HAP-1 (cell line): ENCODE measurements at regions not wholly inside any gene's neighbourhood (a gene's known extent, or its start where the extent isn't known, plus 50 kb on each side); places are given as distances from the start of the nearest gene placed in this dataset.

ENCODE experiments used
- DNase-seq, 2 experiments: peaks; one replicate each; pipeline ENCODE4 v3.0.0-alpha.2; 2016 to 2020; ENCODE audit warnings: low spot score in 2 of 2
- H3K27me3 ChIP-seq: fragments of 250-450 bp; sonication (Bioruptor Pico); 2 replicates; pipeline ENCODE4 v1.5.1; 2020; ENCODE audit warnings: low read depth, mild to moderate bottlenecking, moderate library complexity
- H3K36me3 ChIP-seq: fragments of 250-450 bp; sonication (Bioruptor Pico); replicated peaks from 2 replicates; pipeline ENCODE4 v1.5.1; 2020; ENCODE audit warnings: mild to moderate bottlenecking
- H3K4me1 ChIP-seq: fragments of 250-450 bp; sonication (Bioruptor Pico); 2 replicates; pipeline ENCODE4 v1.5.1; 2020; ENCODE audit warnings: mild to moderate bottlenecking
- H3K4me3 ChIP-seq: fragments of 250-450 bp; sonication (Bioruptor Pico); 2 replicates; pipeline ENCODE4 v1.5.1; 2020; ENCODE audit warnings: mild to moderate bottlenecking, moderate library complexity
- H3K9me3 ChIP-seq: fragments of 250-450 bp; sonication (Bioruptor Pico); 2 replicates; pipeline ENCODE4 v1.5.1; 2020; ENCODE audit warnings: mild to moderate bottlenecking, moderate library complexity
- in situ Hi-C: fragments of 300-500 bp; cut with MboI; formaldehyde crosslinking; loops from 3 replicates; pipeline ENCODE4 v1.14.3; 2020; ENCODE audit warnings: low sequenced_read_pairs, inconsistent platforms, mixed read lengths

GRCh38 chr15:62832231-62832630 is 210.3 kb upstream of the TPM1 start:
- in situ Hi-C loops = no loop called here

GRCh38 chr15:62833646-62834045 is 208.9 kb upstream of the TPM1 start:
- in situ Hi-C loops = no loop called here
- H3K36me3 ChIP-seq = no peaks in the 10 kb centered on the region
- H3K4me3 ChIP-seq = no peak overlapping the region
- no peaks in the 10 kb centered on the region for H3K9me3 ChIP-seq
- H3K4me1 ChIP-seq = no peaks in the 10 kb centered on the region
- no peaks in the 10 kb centered on the region for H3K27me3 ChIP-seq
- no peak for DNase-seq

More at GRCh38 chr15:62832231-62832630, 210.3 kb upstream of the TPM1 start:
- Histone ChIP-seq H3K9me3 (no peaks in the 10 kb centered on the region), H3K4me3 (no peak overlapping the region), H3K4me1 (no peaks in the 10 kb centered on the region), H3K27me3 (no peaks in the 10 kb centered on the region), H3K36me3 (no peaks in the 10 kb centered on the region)
- DNase-seq = no peak

GRCh38 chr15:62834686-62835329 is 207.7 kb upstream of the TPM1 start:
- no peak for DNase-seq
- in situ Hi-C loops = no loop called here
- H3K4me3 ChIP-seq = no peak overlapping the region
- H3K9me3 ChIP-seq = no peaks in the 10 kb centered on the region
- no peaks in the 10 kb centered on the region for H3K4me1 ChIP-seq
- H3K27me3 ChIP-seq = no peaks in the 10 kb centered on the region
- H3K36me3 ChIP-seq = 0 out of 2 replicates have a peak, but pooled peaks cover 4% of the 10 kb centered on the region

- Histone ChIP-seq H3K4me1 (no peaks in the 10 kb centered on the region), H3K4me3 (no peak overlapping the region), H3K27me3 (no peaks in the 10 kb centered on the region), H3K36me3 (0 out of 2 replicates have a peak, but pooled peaks cover 4% of the 10 kb centered on the region), H3K9me3 (no peaks in the 10 kb centered on the region)
- in situ Hi-C loops = no loop called here
- DNase-seq = no peak
These were observed 207.2 kb upstream of the TPM1 start for GRCh38 chr15:62835351-62835750.

GRCh38 chr15:62835762-62836161 is 206.8 kb upstream of the TPM1 start:
- Histone ChIP-seq H3K4me3 (no peak overlapping the region), H3K27me3 (no peaks in the 10 kb centered on the region), H3K4me1 (no peaks in the 10 kb centered on the region), H3K9me3 (no peaks in the 10 kb centered on the region), H3K36me3 (0 out of 2 replicates have a peak, but pooled peaks cover 4% of the 10 kb centered on the region)
- in situ Hi-C loops = no loop called here
- no peak for DNase-seq

GRCh38 chr15:62840526-62841268 is 201.8 kb upstream of the TPM1 start:
- Histone ChIP-seq H3K27me3 (no peaks in the 10 kb centered on the region), H3K9me3 (no peaks in the 10 kb centered on the region), H3K4me1 (no peaks in the 10 kb centered on the region), H3K36me3 (0 out of 2 replicates have a peak, but pooled peaks cover 4% of the 10 kb centered on the region), H3K4me3 (no peak overlapping the region)
- no peak for DNase-seq
- in situ Hi-C loops = loop anchor here (10.0 kb wide), 1 partner anchor 254 kb away; no protein-coding TSS in a partner anchor

- no peak for DNase-seq
- in situ Hi-C loops = loop anchor here (10.0 kb wide), 1 partner anchor 254 kb away; no protein-coding TSS in a partner anchor
- H3K4me3 ChIP-seq = no peak overlapping the region
- 0 out of 2 replicates have a peak, but pooled peaks cover 4% of the 10 kb centered on the region for H3K36me3 ChIP-seq
- H3K9me3 ChIP-seq = no peaks in the 10 kb centered on the region
- H3K27me3 ChIP-seq = no peaks in the 10 kb centered on the region
- no peaks in the 10 kb centered on the region for H3K4me1 ChIP-seq
These were observed 201.3 kb upstream of the TPM1 start for GRCh38 chr15:62841269-62841628.

- no peaks in the 10 kb centered on the region for H3K4me1 ChIP-seq
- H3K9me3 ChIP-seq = no peaks in the 10 kb centered on the region; the same call in 1 of the 2 replicates
- H3K4me3 ChIP-seq = no peak overlapping the region
- DNase-seq = no peak
- in situ Hi-C loops = loop anchor here (10.0 kb wide), 1 partner anchor 253 kb away; no protein-coding TSS in a partner anchor
- 0 out of 2 replicates have a peak, but pooled peaks cover 4% of the 10 kb centered on the region for H3K36me3 ChIP-seq
- H3K27me3 ChIP-seq = no peaks in the 10 kb centered on the region
These were observed 200.5 kb upstream of the TPM1 start for GRCh38 chr15:62841891-62842559.

GRCh38 chr15:62843311-62843710 is 199.2 kb upstream of the TPM1 start:
- Histone ChIP-seq H3K36me3 (0 out of 2 replicates have a peak, but pooled peaks cover 4% of the 10 kb centered on the region), H3K4me3 (no peak overlapping the region), H3K9me3 (no peaks in the 10 kb centered on the region; the same call in 1 of the 2 replicates), H3K4me1 (no peaks in the 10 kb centered on the region), H3K27me3 (no peaks in the 10 kb centered on the region)
- no peak for DNase-seq
- in situ Hi-C loops = loop anchor here (10.0 kb wide), 1 partner anchor 251 kb away; no protein-coding TSS in a partner anchor

GRCh38 chr15:62844564-62845240 is 197.8 kb upstream of the TPM1 start:
- Histone ChIP-seq H3K9me3 (no peaks in the 10 kb centered on the region; the same call in 1 of the 2 replicates), H3K27me3 (no peaks in the 10 kb centered on the region), H3K4me3 (no peak overlapping the region), H3K4me1 (no peaks in the 10 kb centered on the region), H3K36me3 (no peaks in the 10 kb centered on the region)
- DNase-seq = no peak
- in situ Hi-C loops = loop anchor here (10.0 kb wide), 1 partner anchor 250 kb away; no protein-coding TSS in a partner anchor

GRCh38 chr15:62845241-62846126 is 197.1 kb upstream of the TPM1 start:
- Histone ChIP-seq H3K9me3 (no peaks in the 10 kb centered on the region; the same call in 1 of the 2 replicates), H3K4me3 (no peak overlapping the region), H3K4me1 (no peaks in the 10 kb centered on the region), H3K27me3 (no peaks in the 10 kb centered on the region), H3K36me3 (no peaks in the 10 kb centered on the region)
- no peak for DNase-seq
- in situ Hi-C loops = loop anchor here (10.0 kb wide), 1 partner anchor 249 kb away; no protein-coding TSS in a partner anchor

GRCh38 chr15:62846131-62846804 is 196.3 kb upstream of the TPM1 start:
- H3K9me3 ChIP-seq = no peaks in the 10 kb centered on the region; the same call in 1 of the 2 replicates
- no peak overlapping the region for H3K4me3 ChIP-seq
- no peaks in the 10 kb centered on the region for H3K4me1 ChIP-seq
- DNase-seq = no peak
- no peaks in the 10 kb centered on the region for H3K27me3 ChIP-seq
- H3K36me3 ChIP-seq = no peaks in the 10 kb centered on the region
- in situ Hi-C loops = loop anchor here (10.0 kb wide), 1 partner anchor 249 kb away; no protein-coding TSS in a partner anchor
